ENCODE measurements at regions not wholly inside any gene's neighbourhood (a gene's known extent, or its start where the extent isn't known, plus 50 kb on each side); places are given as distances from the start of the nearest gene placed in this dataset.

DNA sequence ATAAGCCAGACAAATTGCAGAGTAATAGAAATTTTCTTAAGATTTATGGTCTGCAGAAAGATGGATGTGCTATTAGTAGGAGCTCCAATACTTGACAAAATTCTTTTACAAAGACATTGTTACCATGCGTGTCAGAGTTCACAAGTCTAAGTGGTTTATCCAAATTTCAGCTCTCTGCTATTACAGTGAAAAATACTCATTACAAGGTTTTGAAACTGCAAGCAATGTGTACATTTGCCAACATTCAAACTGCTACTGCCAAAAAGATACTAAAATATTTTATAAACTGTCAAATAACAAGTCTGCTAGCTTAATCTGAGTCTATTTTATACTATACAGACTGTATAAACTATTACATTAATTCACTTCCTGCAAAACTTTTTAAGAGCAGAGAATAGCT, 1341.5 kb upstream of the ACVR2A start:
- Histone ChIP-seq H3K4me3 (ENCODE audit: severe bottlenecking) (no peak overlapping the region), H3K27me3 (ENCODE audit: insufficient read depth, poor library complexity, severe bottlenecking) (no peaks in the 10 kb centered on the region), H3K27ac (ENCODE audit: poor library complexity, severe bottlenecking) (no peak overlapping the region), H3K9me3 (ENCODE audit: severe bottlenecking) (no peaks in the 10 kb centered on the region), H3K4me1 (ENCODE audit: insufficient read depth, poor library complexity, severe bottlenecking) (no peaks in the 10 kb centered on the region), H3K36me3 (ENCODE audit: low read depth) (no peaks in the 10 kb centered on the region)
- ATAC-seq (ENCODE audit: low read depth): no peak
- no peak for DNase-seq (ENCODE audit: low spot score)
- TF ChIP-seq, protein P1, sequence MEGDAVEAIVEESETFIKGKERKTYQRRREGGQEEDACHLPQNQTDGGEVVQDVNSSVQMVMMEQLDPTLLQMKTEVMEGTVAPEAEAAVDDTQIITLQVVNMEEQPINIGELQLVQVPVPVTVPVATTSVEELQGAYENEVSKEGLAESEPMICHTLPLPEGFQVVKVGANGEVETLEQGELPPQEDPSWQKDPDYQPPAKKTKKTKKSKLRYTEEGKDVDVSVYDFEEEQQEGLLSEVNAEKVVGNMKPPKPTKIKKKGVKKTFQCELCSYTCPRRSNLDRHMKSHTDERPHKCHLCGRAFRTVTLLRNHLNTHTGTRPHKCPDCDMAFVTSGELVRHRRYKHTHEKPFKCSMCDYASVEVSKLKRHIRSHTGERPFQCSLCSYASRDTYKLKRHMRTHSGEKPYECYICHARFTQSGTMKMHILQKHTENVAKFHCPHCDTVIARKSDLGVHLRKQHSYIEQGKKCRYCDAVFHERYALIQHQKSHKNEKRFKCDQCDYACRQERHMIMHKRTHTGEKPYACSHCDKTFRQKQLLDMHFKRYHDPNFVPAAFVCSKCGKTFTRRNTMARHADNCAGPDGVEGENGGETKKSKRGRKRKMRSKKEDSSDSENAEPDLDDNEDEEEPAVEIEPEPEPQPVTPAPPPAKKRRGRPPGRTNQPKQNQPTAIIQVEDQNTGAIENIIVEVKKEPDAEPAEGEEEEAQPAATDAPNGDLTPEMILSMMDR (IDR thresholded peaks at IDR 0.05; ENCODE audit: poor library complexity, severe bottlenecking): no peak

DNA sequence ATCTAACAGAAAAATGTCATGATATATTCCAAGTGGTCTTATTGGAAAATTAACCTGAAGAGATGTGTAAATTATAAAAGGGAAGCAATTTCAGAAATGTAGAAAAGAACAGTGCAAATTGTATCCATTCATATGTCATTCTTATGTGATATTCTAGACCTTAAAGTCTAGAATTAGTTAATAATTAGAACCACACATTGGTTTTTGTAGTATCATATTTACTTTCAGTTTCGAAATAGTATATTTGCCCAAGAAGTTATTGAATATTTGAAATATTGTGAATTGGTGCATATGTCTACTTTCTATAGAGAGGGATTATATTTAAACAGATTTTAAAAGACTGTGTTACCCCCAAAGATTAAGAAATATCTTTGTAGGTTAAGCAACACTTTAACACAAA, 1348.6 kb upstream of the ACVR2A start:
- no peaks in the 10 kb centered on the region for H3K36me3 ChIP-seq (ENCODE audit: low read depth)
- no peak overlapping the region for H3K27ac ChIP-seq (ENCODE audit: poor library complexity, severe bottlenecking)
- no peak for DNase-seq (ENCODE audit: low spot score)
- no peaks in the 10 kb centered on the region for H3K27me3 ChIP-seq (ENCODE audit: insufficient read depth, poor library complexity, severe bottlenecking)
- H3K9me3 ChIP-seq (ENCODE audit: severe bottlenecking): no peaks in the 10 kb centered on the region
- no peak overlapping the region for H3K4me3 ChIP-seq (ENCODE audit: severe bottlenecking)
- H3K4me1 ChIP-seq (ENCODE audit: insufficient read depth, poor library complexity, severe bottlenecking): no peaks in the 10 kb centered on the region
- no peak for ATAC-seq (ENCODE audit: low read depth)
- TF ChIP-seq, protein P1 (IDR thresholded peaks at IDR 0.05; ENCODE audit: poor library complexity, severe bottlenecking): no peak

DNA sequence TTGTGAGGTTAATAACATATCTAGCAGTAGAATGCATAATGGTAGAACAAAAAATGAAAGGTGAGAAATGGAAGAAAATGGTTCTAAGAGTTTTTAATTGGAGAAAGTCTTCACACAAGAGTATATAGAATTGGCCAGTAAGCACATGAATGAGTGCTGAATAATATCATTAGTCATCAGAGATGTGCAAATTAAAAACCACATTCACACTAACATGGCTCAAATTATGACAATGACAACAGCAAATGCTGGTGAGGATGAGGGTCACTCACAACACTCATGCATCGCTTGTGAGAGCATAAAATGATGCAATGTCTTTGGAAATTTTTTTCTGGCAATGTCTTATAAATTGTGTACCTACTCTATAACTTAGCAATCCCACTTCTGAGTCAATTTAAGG, 1355.4 kb upstream of the ACVR2A start:
- Histone ChIP-seq H3K36me3 (ENCODE audit: low read depth) (no peaks in the 10 kb centered on the region), H3K27ac (ENCODE audit: poor library complexity, severe bottlenecking) (no peak overlapping the region), H3K9me3 (ENCODE audit: severe bottlenecking) (no peaks in the 10 kb centered on the region), H3K4me3 (ENCODE audit: severe bottlenecking) (no peak overlapping the region), H3K4me1 (ENCODE audit: insufficient read depth, poor library complexity, severe bottlenecking) (no peaks in the 10 kb centered on the region), H3K27me3 (ENCODE audit: insufficient read depth, poor library complexity, severe bottlenecking) (no peaks in the 10 kb centered on the region)
- ATAC-seq (ENCODE audit: low read depth) (no peak), DNase-seq (ENCODE audit: low spot score) (no peak)
- TF ChIP-seq, protein P1 (IDR thresholded peaks at IDR 0.05; ENCODE audit: poor library complexity, severe bottlenecking): no peak

DNA sequence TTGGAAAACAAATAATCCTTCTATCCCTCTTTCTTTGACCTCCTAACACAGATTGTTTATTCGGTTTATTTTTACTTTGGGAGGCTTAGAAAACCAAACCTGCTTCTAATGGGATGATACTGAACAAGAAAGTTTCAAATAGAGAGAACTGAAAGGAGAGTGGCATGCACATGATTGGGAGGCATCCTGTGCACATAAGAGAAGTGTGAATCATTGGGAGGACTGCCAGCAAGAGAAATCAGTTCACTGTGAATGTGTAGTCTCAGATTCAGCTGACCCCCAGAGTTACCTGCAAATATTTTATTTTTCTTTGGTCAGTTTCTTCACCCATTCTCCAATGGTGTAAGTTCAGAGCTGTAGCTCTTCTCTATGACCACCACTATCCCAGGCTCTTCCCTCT, 1363.2 kb upstream of the ACVR2A start:
- ATAC-seq (ENCODE audit: low read depth) (peak; percentile 73; the same call in 2 of the 3 replicates), DNase-seq (ENCODE audit: low spot score) (no peak)
- TF ChIP-seq, protein P1 (IDR thresholded peaks at IDR 0.05; ENCODE audit: poor library complexity, severe bottlenecking): no peak
- no peaks in the 10 kb centered on the region for H3K4me1 ChIP-seq (ENCODE audit: insufficient read depth, poor library complexity, severe bottlenecking)
- no peak overlapping the region for H3K4me3 ChIP-seq (ENCODE audit: severe bottlenecking)
- no peak overlapping the region for H3K27ac ChIP-seq (ENCODE audit: poor library complexity, severe bottlenecking)
- H3K9me3 ChIP-seq (ENCODE audit: severe bottlenecking): no peaks in the 10 kb centered on the region
- H3K36me3 ChIP-seq (ENCODE audit: low read depth): no peaks in the 10 kb centered on the region
- no peaks in the 10 kb centered on the region for H3K27me3 ChIP-seq (ENCODE audit: insufficient read depth, poor library complexity, severe bottlenecking)

DNA sequence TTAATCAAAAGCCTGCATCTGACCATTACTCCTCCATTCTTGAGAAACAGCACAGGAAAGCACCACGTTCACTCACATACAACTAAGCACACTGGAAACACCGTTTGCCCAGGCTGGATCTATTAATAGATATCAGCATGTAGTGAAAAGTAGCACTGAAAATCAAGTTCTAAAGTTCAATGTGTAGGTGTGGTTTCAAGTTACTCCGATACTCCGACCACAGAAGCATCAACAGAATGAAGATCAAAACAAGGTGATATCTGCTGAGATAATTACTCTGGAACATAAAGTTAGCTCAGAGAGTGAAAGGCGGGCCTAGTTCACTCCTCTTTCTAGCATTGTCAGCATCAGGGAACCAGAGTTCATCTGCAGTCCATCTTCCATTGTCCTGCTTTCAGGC, 1367.4 kb upstream of the ACVR2A start:
- Histone ChIP-seq H3K36me3 (ENCODE audit: low read depth) (no peaks in the 10 kb centered on the region), H3K27me3 (ENCODE audit: insufficient read depth, poor library complexity, severe bottlenecking) (no peaks in the 10 kb centered on the region), H3K4me1 (ENCODE audit: insufficient read depth, poor library complexity, severe bottlenecking) (no peaks in the 10 kb centered on the region), H3K4me3 (ENCODE audit: severe bottlenecking) (no peak overlapping the region), H3K9me3 (ENCODE audit: severe bottlenecking) (no peaks in the 10 kb centered on the region), H3K27ac (ENCODE audit: poor library complexity, severe bottlenecking) (no peak overlapping the region)
- TF ChIP-seq, protein P1 (IDR thresholded peaks at IDR 0.05; ENCODE audit: poor library complexity, severe bottlenecking): no peak
- DNase-seq (ENCODE audit: low spot score) (no peak), ATAC-seq (ENCODE audit: low read depth) (no peak)

Measured in RWPE2 (cell line).